H1 (cell line): ENCODE measurements at regions not wholly inside any gene's neighbourhood (a gene's known extent, or its start where the extent isn't known, plus 50 kb on each side); places are given as distances from the start of the nearest gene placed in this dataset.

ENCODE experiments used
- CTCF ChIA-PET: fragments of 300-600 bp; sonication (Branson Sonifier 250); formaldehyde crosslinking; loops from one replicate; lab custom pipeline; 2021; ENCODE audit not compliant: partially characterized antibody; lab: Charles Lee
- POLR2A ChIA-PET: fragments of 300-600 bp; sonication (Branson Sonifier 250); formaldehyde crosslinking; loops from one replicate; lab custom pipeline; 2021; ENCODE audit warnings: inconsistent platforms; ENCODE audit not compliant: partially characterized antibody; lab: Charles Lee
- DNase-seq, 2 experiments: peaks; one replicate each; pipeline versions ENCODE4 v3.0.0 to v3.0.0-alpha.2; 2010 to 2022; ENCODE audit warnings: low spot score in 2 of 2, low read depth in 1 of 2, mixed read lengths in 1 of 2
- FAIRE-seq: peaks from 2 replicates; lab custom pipeline; 2011; peaks lifted over from hg19 to GRCh38; lab: Jason Lieb, UNC
- H2AFZ ChIP-seq: 2 replicates; pipeline ENCODE4 v1.8.1; 2012; ENCODE audit warnings: low read length, inconsistent platforms
- H2AK5ac ChIP-seq: 2 replicates; pipeline ENCODE4 v1.6.1; 2013; ENCODE audit warnings: low read depth, low read length
- H2BK120ac ChIP-seq: replicated peaks from 2 replicates; pipeline ENCODE3; 2013; ENCODE audit warnings: low read depth, low read length, inconsistent platforms
- H2BK12ac ChIP-seq: 2 replicates; pipeline ENCODE4 v1.6.1; 2013; ENCODE audit warnings: low read depth, low read length
- H2BK15ac ChIP-seq: 2 replicates; pipeline ENCODE4 v1.6.1; 2013; ENCODE audit warnings: low read length
- H2BK20ac ChIP-seq: 2 replicates; pipeline ENCODE4 v1.6.1; 2013; ENCODE audit warnings: low read length
- H2BK5ac ChIP-seq: 2 replicates; pipeline ENCODE4 v1.6.1; 2013; ENCODE audit warnings: low read depth, low read length
- H3K14ac ChIP-seq: 2 replicates; pipeline ENCODE4 v1.6.1; 2013; ENCODE audit warnings: inconsistent platforms; ENCODE audit not compliant: insufficient read length
- H3K18ac ChIP-seq: 2 replicates; pipeline ENCODE4 v1.6.1; 2013; ENCODE audit warnings: low read length; ENCODE audit errors: extremely low read depth
- H3K23ac ChIP-seq: 2 replicates; pipeline ENCODE4 v1.6.1; 2013; ENCODE audit warnings: inconsistent platforms; ENCODE audit not compliant: insufficient read length
- H3K23me2 ChIP-seq: 2 replicates; pipeline ENCODE4 v1.6.1; 2013; ENCODE audit warnings: low read depth, low read length
- H3K27ac ChIP-seq: 2 replicates; pipeline ENCODE4 v1.6.1; 2011; ENCODE audit warnings: low read depth, low read length, inconsistent platforms
- H3K27me3 ChIP-seq, 4 experiments: replicated peaks in 1 of 4; 1 replicate in 1 of 4; 2 replicates in 3 of 4; pipeline versions ENCODE4 v1.6.1 to v1.8.1; 2011 to 2013; ENCODE audit warnings: low read length in 3 of 4, mild to moderate bottlenecking in 3 of 4, inconsistent platforms in 2 of 4, mixed read lengths in 2 of 4, moderate library complexity in 1 of 4; ENCODE audit not compliant: control insufficient read depth in 3 of 4, insufficient read depth in 3 of 4; ENCODE audit errors: extremely low read depth in 1 of 4
- H3K36me3 ChIP-seq, 4 experiments: 2 replicates each; pipeline versions ENCODE4 v1.6.1 to v1.8.1; 2011 to 2013; ENCODE audit warnings: mild to moderate bottlenecking in 4 of 4, low read length in 3 of 4, moderate library complexity in 2 of 4, control low read depth in 1 of 4, inconsistent platforms in 1 of 4; ENCODE audit not compliant: insufficient read depth in 4 of 4, control insufficient read depth in 2 of 4
- H3K4ac ChIP-seq: replicated peaks from 2 replicates; pipeline ENCODE3; 2013; ENCODE audit warnings: low read length, low read depth, mixed read lengths, inconsistent platforms; ENCODE audit not compliant: insufficient read length
- H3K4me1 ChIP-seq, 4 experiments: replicated peaks in 1 of 4; 1 replicate in 1 of 4; 2 replicates in 3 of 4; pipeline versions ENCODE4 v1.6.1 to v1.8.1; 2011 to 2013; ENCODE audit warnings: low read length in 3 of 4, inconsistent platforms in 2 of 4, mixed read lengths in 1 of 4; ENCODE audit not compliant: insufficient read depth in 4 of 4, control insufficient read depth in 3 of 4
- H3K4me2 ChIP-seq, 2 experiments: 2 replicates each; pipeline versions ENCODE4 v1.6.1 to v1.8.1; 2011 to 2013; ENCODE audit warnings: low read depth in 2 of 2, low read length in 2 of 2, control low read depth in 1 of 2, inconsistent platforms in 1 of 2, mild to moderate bottlenecking in 1 of 2; ENCODE audit not compliant: insufficient read depth in 1 of 2
- H3K4me3 ChIP-seq, 4 experiments: fragments of 200-600, 300-600 bp in 1 of 4; sonication (generic), shearing (Covaris generic), sonication (Bioruptor Twin) in 1 of 4; 2 replicates each; pipeline versions ENCODE4 v1.5.1 to v1.8.1; 2011 to 2016; ENCODE audit warnings: low read length in 4 of 4, low read depth in 3 of 4, control low read depth in 2 of 4, inconsistent platforms in 2 of 4, mild to moderate bottlenecking in 2 of 4, mixed read lengths in 1 of 4, moderate library complexity in 1 of 4; ENCODE audit not compliant: insufficient read depth in 2 of 4; ENCODE audit errors: extremely low read depth in 1 of 4
- H3K56ac ChIP-seq: replicated peaks from 2 replicates; pipeline ENCODE3; 2013; ENCODE audit warnings: low read depth, mild to moderate bottlenecking, mixed read lengths, low read length, inconsistent platforms; ENCODE audit not compliant: insufficient read length
- H3K79me1 ChIP-seq: 2 replicates; pipeline ENCODE4 v1.6.1; 2013; ENCODE audit warnings: low read depth, low read length, control low read depth
- H3K79me2 ChIP-seq, 2 experiments: 2 replicates each; pipeline versions ENCODE4 v1.6.1 to v1.8.1; 2012 to 2013; ENCODE audit warnings: low read length in 2 of 2, mild to moderate bottlenecking in 2 of 2, inconsistent platforms in 1 of 2; ENCODE audit not compliant: insufficient read depth in 2 of 2, control insufficient read depth in 1 of 2
- H3K9ac ChIP-seq, 4 experiments: replicated peaks in 1 of 4; 1 replicate in 1 of 4; 2 replicates in 3 of 4; pipeline versions ENCODE4 v1.6.1 to v1.8.1; 2011 to 2013; ENCODE audit warnings: low read depth in 3 of 4, low read length in 3 of 4, control low read depth in 2 of 4, mild to moderate bottlenecking in 2 of 4, moderate library complexity in 2 of 4, inconsistent platforms in 1 of 4; ENCODE audit errors: extremely low read depth in 1 of 4
- H3K9me3 ChIP-seq, 2 experiments: 2 replicates each; pipeline versions ENCODE4 v1.6.1 to v1.8.1; 2012 to 2013; ENCODE audit warnings: mild to moderate bottlenecking in 2 of 2, moderate library complexity in 2 of 2, control low read depth in 1 of 2, inconsistent platforms in 1 of 2, low read depth in 1 of 2, low read length in 1 of 2, mixed read lengths in 1 of 2; ENCODE audit not compliant: insufficient read depth in 2 of 2
- H4K20me1 ChIP-seq, 2 experiments: replicated peaks in 1 of 2; 2 replicates each; pipeline versions ENCODE3 to v1.8.1; 2011 to 2013; ENCODE audit warnings: inconsistent platforms in 2 of 2, low read length in 2 of 2, mild to moderate bottlenecking in 1 of 2; ENCODE audit not compliant: insufficient read depth in 2 of 2, control insufficient read depth in 1 of 2
- H4K5ac ChIP-seq: 2 replicates; pipeline ENCODE4 v1.6.1; 2013; ENCODE audit warnings: low read length, low read depth, mixed read lengths, inconsistent platforms; ENCODE audit not compliant: insufficient read length
- H4K8ac ChIP-seq: 2 replicates; pipeline ENCODE4 v1.8.0; 2013; ENCODE audit warnings: mild to moderate bottlenecking, moderate library complexity, low read length, inconsistent platforms; ENCODE audit not compliant: insufficient read depth; ENCODE audit errors: extremely low read depth
- H4K91ac ChIP-seq: replicated peaks from 2 replicates; pipeline ENCODE3; 2013; ENCODE audit warnings: low read length, mixed read lengths, inconsistent platforms; ENCODE audit not compliant: insufficient read length
- HDAC2 ChIP-seq, 2 experiments: fragments of 300-600 bp in 1 of 2; sonication (generic) in 1 of 2; IDR thresholded peaks; 2 replicates each; pipeline ENCODE4 v1.6.1; 2011 to 2012; ENCODE audit warnings: low read depth in 2 of 2, low read length in 2 of 2, mild to moderate bottlenecking in 2 of 2, moderate library complexity in 2 of 2, borderline replicate concordance in 1 of 2, inconsistent platforms in 1 of 2
- PHF8 ChIP-seq: fragments of 200-600 bp; sonication (generic); conservative IDR thresholded peaks from 2 replicates; pipeline ENCODE4 v1.7.1; 2012; ENCODE audit warnings: low read depth, mild to moderate bottlenecking, inconsistent platforms, low read length, moderate library complexity
- POLR2AphosphoS5 ChIP-seq: IDR thresholded peaks from 2 replicates; pipeline ENCODE4 v1.6.1; 2011; ENCODE audit warnings: low read depth, low read length
- RAD21 ChIP-seq, 2 experiments: IDR thresholded peaks in 1 of 2; conservative IDR thresholded peaks in 1 of 2; 2 replicates each; pipeline ENCODE4 v1.6.1; 2011; ENCODE audit warnings: low read depth in 2 of 2, low read length in 2 of 2, improper control_type of control experiment in 1 of 2, inconsistent platforms in 1 of 2, mild to moderate bottlenecking in 1 of 2, moderate library complexity in 1 of 2
- SIX5 ChIP-seq: IDR thresholded peaks from 2 replicates; pipeline ENCODE4 v1.6.1; 2011; ENCODE audit warnings: mild to moderate bottlenecking, low read depth, low read length
- SP2 ChIP-seq: IDR thresholded peaks from 2 replicates; pipeline ENCODE4 v1.6.1; 2012; ENCODE audit warnings: mild to moderate bottlenecking, low read length, inconsistent platforms
- TBP ChIP-seq: IDR thresholded peaks from 2 replicates; pipeline ENCODE4 v1.6.1; 2011; ENCODE audit warnings: low read depth, low read length, improper control_type of control experiment

GRCh38 chr6:85961746-85962145 is 319.1 kb upstream of the SYNCRIP start:
- DNase-seq = no peak
- H3K23ac ChIP-seq = no peak overlapping the region
- FAIRE-seq = no peak
- POLR2A ChIA-PET = no interaction called here
- no peak overlapping the region for H2BK5ac ChIP-seq
- H3K4me1 ChIP-seq = no peaks in the 10 kb centered on the region
- no peaks in the 10 kb centered on the region for H3K27me3 ChIP-seq
- H2BK12ac ChIP-seq = no peak overlapping the region
- H3K4ac ChIP-seq = no peak overlapping the region
- no peaks in the 10 kb centered on the region for H4K20me1 ChIP-seq
- H2BK20ac ChIP-seq = no peak overlapping the region
- peaks cover 3 to 7% of the 10 kb centered on the region in 2 experiments for H3K9me3 ChIP-seq
- no peaks in the 10 kb centered on the region for H3K23me2 ChIP-seq
- no peak overlapping the region for H3K18ac ChIP-seq
- no peak overlapping the region for H3K4me3 ChIP-seq
- no peak overlapping the region for H2BK120ac ChIP-seq
- no peak overlapping the region for H3K9ac ChIP-seq
- no peak overlapping the region for H3K56ac ChIP-seq
- no peak overlapping the region for H4K91ac ChIP-seq
- CTCF ChIA-PET = no interaction called here
- no peaks in the 10 kb centered on the region for H3K79me1 ChIP-seq
- no peak overlapping the region for H3K4me2 ChIP-seq
- H2BK15ac ChIP-seq = no peak overlapping the region
- H3K14ac ChIP-seq = no peak overlapping the region
- no peak overlapping the region for H2AK5ac ChIP-seq
- no peak overlapping the region for H4K5ac ChIP-seq
- no peaks in the 10 kb centered on the region for H3K36me3 ChIP-seq
- H3K79me2 ChIP-seq = no peaks in the 10 kb centered on the region
- no peak overlapping the region for H2AFZ ChIP-seq
- H4K8ac ChIP-seq = no peak overlapping the region
- TF ChIP-seq POLR2AphosphoS5 (no peak), TBP (no peak), SP2 (no peak), HDAC2 (IDR thresholded peaks at IDR 0.05; ENCODE audit: borderline replicate concordance in 1 of 2, low read depth in 2 of 2, low read length in 2 of 2) (no peak), RAD21 (IDR thresholded peaks at IDR 0.05 in 1 of 2, conservative IDR thresholded peaks at IDR 0.05 in 1 of 2; ENCODE audit: low read depth in 2 of 2, low read length in 2 of 2) (no peak), PHF8 (no peak), SIX5 (no peak)
- TF ChIP-seq, all 59 proteins: peak for 0
- no peak overlapping the region for H3K27ac ChIP-seq
